ENCODE measurements at regions not wholly inside any gene's neighbourhood (a gene's known extent, or its start where the extent isn't known, plus 50 kb on each side); places are given as distances from the start of the nearest gene placed in this dataset.

DNA sequence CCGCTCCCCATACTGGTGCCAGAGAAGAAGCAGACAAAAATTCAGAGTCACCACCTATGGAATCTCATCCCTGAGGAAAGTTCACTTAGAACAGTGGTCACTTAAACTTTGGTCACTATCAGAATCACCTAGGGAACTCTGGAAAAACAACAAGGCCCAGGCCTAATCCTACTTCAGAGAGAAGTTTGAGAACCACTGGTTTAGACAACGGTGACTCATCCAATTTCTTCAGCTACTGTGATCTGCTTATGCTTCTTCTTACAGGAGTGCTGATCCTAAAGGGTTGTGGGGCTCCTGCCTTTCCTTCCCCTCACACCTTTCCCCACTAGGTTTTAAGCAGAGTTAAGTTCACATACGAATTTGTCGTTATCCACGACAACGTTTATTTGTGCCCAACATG lies 194.7 kb upstream of the KLF4 start:
- Histone ChIP-seq H3K9me2 (replicated peaks; ENCODE audit: low read depth, low read length) (no peaks in the 10 kb centered on the region), H3F3A (ENCODE audit: low read depth) (no peaks in the 10 kb centered on the region), H3K9me3 (ENCODE audit: insufficient read depth, low read depth, low read length) (no peaks in the 10 kb centered on the region), H2AFZ (ENCODE audit: low read length) (no peak overlapping the region), H3K36me3 (ENCODE audit: insufficient read depth, low read length) (no peaks in the 10 kb centered on the region), H3K4me3 (ENCODE audit: low read length, poor library complexity, severe bottlenecking) (no peak overlapping the region), H3K4me1 (ENCODE audit: insufficient read depth, low read length, poor library complexity, severe bottlenecking) (no peaks in the 10 kb centered on the region), H3K4me2 (ENCODE audit: low read depth, low read length, poor library complexity, severe bottlenecking) (no peak overlapping the region), H3K79me2 (ENCODE audit: insufficient read depth, low read length) (no peaks in the 10 kb centered on the region), H4K20me1 (ENCODE audit: insufficient read depth, low read length, poor library complexity, severe bottlenecking) (no peaks in the 10 kb centered on the region), H3K27me3 (ENCODE audit: insufficient read depth, low read length, poor library complexity, severe bottlenecking) (no peaks in the 10 kb centered on the region), H3K9ac (ENCODE audit: low read depth, low read length, poor library complexity, severe bottlenecking) (no peak overlapping the region)
- TF ChIP-seq EZH2phosphoT487 (IDR thresholded peaks at IDR 0.05; ENCODE audit: borderline replicate concordance) (no peak), CTCF (conservative IDR thresholded peaks at IDR 0.05; ENCODE audit: low read length) (no peak)

GRCh38 chr9:107683566-107683965 lies 194.0 kb upstream of the KLF4 start:
- Histone ChIP-seq H3K27me3 (ENCODE audit: insufficient read depth, low read length, poor library complexity, severe bottlenecking) (no peaks in the 10 kb centered on the region), H3K4me3 (ENCODE audit: low read length, poor library complexity, severe bottlenecking) (no peak overlapping the region), H3K36me3 (ENCODE audit: insufficient read depth, low read length) (no peaks in the 10 kb centered on the region), H3K79me2 (ENCODE audit: insufficient read depth, low read length) (no peaks in the 10 kb centered on the region), H3K9me2 (replicated peaks; ENCODE audit: low read depth, low read length) (no peaks in the 10 kb centered on the region), H3K9me3 (ENCODE audit: insufficient read depth, low read depth, low read length) (no peaks in the 10 kb centered on the region), H4K20me1 (ENCODE audit: insufficient read depth, low read length, poor library complexity, severe bottlenecking) (no peaks in the 10 kb centered on the region), H3F3A (ENCODE audit: low read depth) (no peaks in the 10 kb centered on the region), H3K9ac (ENCODE audit: low read depth, low read length, poor library complexity, severe bottlenecking) (no peak overlapping the region), H3K4me2 (ENCODE audit: low read depth, low read length, poor library complexity, severe bottlenecking) (no peak overlapping the region), H3K4me1 (ENCODE audit: insufficient read depth, low read length, poor library complexity, severe bottlenecking) (no peaks in the 10 kb centered on the region), H2AFZ (ENCODE audit: low read length) (no peak overlapping the region)
- TF ChIP-seq CTCF (conservative IDR thresholded peaks at IDR 0.05; ENCODE audit: low read length) (no peak), EZH2phosphoT487 (IDR thresholded peaks at IDR 0.05; ENCODE audit: borderline replicate concordance) (no peak)

GRCh38 chr9:107681988-107682387 lies 192.4 kb upstream of the KLF4 start:
- H3K9me3 ChIP-seq (ENCODE audit: insufficient read depth, low read depth, low read length): no peaks in the 10 kb centered on the region

More at GRCh38 chr9:107681988-107682387, 192.4 kb upstream of the KLF4 start:
- Histone ChIP-seq H3K4me1 (ENCODE audit: insufficient read depth, low read length, poor library complexity, severe bottlenecking) (no peaks in the 10 kb centered on the region), H3K36me3 (ENCODE audit: insufficient read depth, low read length) (no peaks in the 10 kb centered on the region), H3K27me3 (ENCODE audit: insufficient read depth, low read length, poor library complexity, severe bottlenecking) (no peaks in the 10 kb centered on the region), H3K9me2 (replicated peaks; ENCODE audit: low read depth, low read length) (no peaks in the 10 kb centered on the region), H4K20me1 (ENCODE audit: insufficient read depth, low read length, poor library complexity, severe bottlenecking) (no peaks in the 10 kb centered on the region), H3K4me3 (ENCODE audit: low read length, poor library complexity, severe bottlenecking) (no peak overlapping the region), H3K79me2 (ENCODE audit: insufficient read depth, low read length) (no peaks in the 10 kb centered on the region), H3F3A (ENCODE audit: low read depth) (no peaks in the 10 kb centered on the region), H2AFZ (ENCODE audit: low read length) (no peak overlapping the region), H3K4me2 (ENCODE audit: low read depth, low read length, poor library complexity, severe bottlenecking) (no peak overlapping the region), H3K9ac (ENCODE audit: low read depth, low read length, poor library complexity, severe bottlenecking) (no peak overlapping the region)
- TF ChIP-seq EZH2phosphoT487 (IDR thresholded peaks at IDR 0.05; ENCODE audit: borderline replicate concordance) (no peak), CTCF (conservative IDR thresholded peaks at IDR 0.05; ENCODE audit: low read length) (no peak)

Measured in Loucy (cell line).